ENCODE measurements at regions not wholly inside any gene's neighbourhood (a gene's known extent, or its start where the extent isn't known, plus 50 kb on each side); places are given as distances from the start of the nearest gene placed in this dataset.

- TF ChIP-seq CHD7 (IDR thresholded peaks at IDR 0.05; ENCODE audit: insufficient replicate concordance, low read length) = no peak
- no peak for TF ChIP-seq GABPA (IDR thresholded peaks at IDR 0.05; ENCODE audit: borderline replicate concordance, insufficient read depth, low read length)
- no peak for TF ChIP-seq EP300 (IDR thresholded peaks at IDR 0.05; ENCODE audit: borderline replicate concordance in 1 of 2, low read depth in 2 of 2, low read length in 2 of 2)
- TF ChIP-seq TBP (IDR thresholded peaks at IDR 0.05; ENCODE audit: low read depth, low read length) = no peak
- no peak for TF ChIP-seq SP2 (IDR thresholded peaks at IDR 0.05; ENCODE audit: low read length)
- no peak for TF ChIP-seq USF2 (IDR thresholded peaks at IDR 0.05; ENCODE audit: low read length)
Observed at GRCh38 chr3:111331912-111332311, 210.1 kb upstream of the CD96 start (continued).

All from H1 (cell line).